ENCODE measurements at regions not wholly inside any gene's neighbourhood (a gene's known extent, or its start where the extent isn't known, plus 50 kb on each side); places are given as distances from the start of the nearest gene placed in this dataset.

DNA sequence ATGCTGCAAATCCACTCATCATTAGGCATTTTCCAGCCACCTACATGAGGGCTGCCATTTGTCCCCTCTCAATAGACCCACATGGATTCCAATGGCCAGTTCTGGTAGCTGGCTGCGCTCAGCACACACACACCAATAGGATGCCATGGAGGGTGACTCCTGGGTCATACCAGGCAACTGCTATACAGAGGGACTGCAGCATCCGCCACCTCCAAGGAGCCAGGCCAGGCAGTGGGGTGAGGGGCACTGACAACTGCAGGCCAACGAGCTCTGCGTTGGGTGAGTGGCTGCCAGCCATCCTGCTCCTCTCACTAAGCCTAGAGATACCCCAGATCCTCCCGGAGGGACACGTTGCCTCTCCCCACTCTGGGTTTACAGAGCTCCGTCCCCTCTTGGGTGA, 118.8 kb upstream of the NANOS1 start:
- Histone ChIP-seq H3K79me2 (ENCODE audit: insufficient read depth, low read length) (no peaks in the 10 kb centered on the region), H3K9me2 (replicated peaks; ENCODE audit: insufficient read depth, low read length) (no peaks in the 10 kb centered on the region), H3K27me3 (ENCODE audit: low read length) (no peaks in the 10 kb centered on the region), H3K4me2 (ENCODE audit: low read depth, low read length, poor library complexity, severe bottlenecking) (no peak overlapping the region), H3K4me3 (ENCODE audit: insufficient read depth, low read length, poor library complexity, severe bottlenecking) (no peak overlapping the region), H3K9ac (ENCODE audit: low read length) (no peak overlapping the region), H2AFZ (ENCODE audit: low read depth, low read length, severe bottlenecking) (no peak overlapping the region), H3K27ac (ENCODE audit: low read depth, low read length) (no peak overlapping the region), H3K9me3 (ENCODE audit: insufficient read depth, low read length) (no peaks in the 10 kb centered on the region), H4K20me1 (ENCODE audit: low read depth, low read length) (no peaks in the 10 kb centered on the region), H3F3A (ENCODE audit: insufficient read depth) (no peaks in the 10 kb centered on the region), H3K36me3 (ENCODE audit: low read length) (no peaks in the 10 kb centered on the region)
- TF ChIP-seq EZH2phosphoT487 (conservative IDR thresholded peaks at IDR 0.05; ENCODE audit: low read length): no peak
- TF ChIP-seq, protein P1, sequence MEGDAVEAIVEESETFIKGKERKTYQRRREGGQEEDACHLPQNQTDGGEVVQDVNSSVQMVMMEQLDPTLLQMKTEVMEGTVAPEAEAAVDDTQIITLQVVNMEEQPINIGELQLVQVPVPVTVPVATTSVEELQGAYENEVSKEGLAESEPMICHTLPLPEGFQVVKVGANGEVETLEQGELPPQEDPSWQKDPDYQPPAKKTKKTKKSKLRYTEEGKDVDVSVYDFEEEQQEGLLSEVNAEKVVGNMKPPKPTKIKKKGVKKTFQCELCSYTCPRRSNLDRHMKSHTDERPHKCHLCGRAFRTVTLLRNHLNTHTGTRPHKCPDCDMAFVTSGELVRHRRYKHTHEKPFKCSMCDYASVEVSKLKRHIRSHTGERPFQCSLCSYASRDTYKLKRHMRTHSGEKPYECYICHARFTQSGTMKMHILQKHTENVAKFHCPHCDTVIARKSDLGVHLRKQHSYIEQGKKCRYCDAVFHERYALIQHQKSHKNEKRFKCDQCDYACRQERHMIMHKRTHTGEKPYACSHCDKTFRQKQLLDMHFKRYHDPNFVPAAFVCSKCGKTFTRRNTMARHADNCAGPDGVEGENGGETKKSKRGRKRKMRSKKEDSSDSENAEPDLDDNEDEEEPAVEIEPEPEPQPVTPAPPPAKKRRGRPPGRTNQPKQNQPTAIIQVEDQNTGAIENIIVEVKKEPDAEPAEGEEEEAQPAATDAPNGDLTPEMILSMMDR (IDR thresholded peaks at IDR 0.05; ENCODE audit: insufficient read depth, low read length, poor library complexity, severe bottlenecking): no peak

DNA sequence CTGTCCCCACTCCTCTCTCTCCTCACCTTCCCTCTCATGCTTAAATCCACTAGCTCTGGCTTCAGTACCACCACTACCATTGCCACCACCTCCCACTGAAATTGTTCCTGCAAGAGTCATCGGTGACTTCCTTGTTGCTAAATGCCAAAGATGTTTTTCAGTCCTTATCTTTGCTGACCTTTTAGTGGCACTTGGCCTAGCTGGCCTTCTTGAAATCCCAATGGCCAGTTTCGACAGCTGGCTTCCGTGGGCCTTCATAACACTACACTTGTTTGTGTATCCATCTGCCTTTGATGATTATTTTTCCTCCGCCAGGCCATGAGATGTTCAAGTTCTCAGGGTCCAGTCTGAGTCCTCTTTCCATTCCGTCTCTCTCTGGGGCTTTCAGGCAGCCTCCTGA, 118.2 kb upstream of the NANOS1 start:
- no peak overlapping the region for H3K4me3 ChIP-seq (ENCODE audit: insufficient read depth, low read length, poor library complexity, severe bottlenecking)
- no peak overlapping the region for H3K9ac ChIP-seq (ENCODE audit: low read length)
- H3K36me3 ChIP-seq (ENCODE audit: low read length): no peaks in the 10 kb centered on the region
- H3K9me3 ChIP-seq (ENCODE audit: insufficient read depth, low read length): no peaks in the 10 kb centered on the region
- H3K27me3 ChIP-seq (ENCODE audit: low read length): no peaks in the 10 kb centered on the region
- H3K4me2 ChIP-seq (ENCODE audit: low read depth, low read length, poor library complexity, severe bottlenecking): no peak overlapping the region
- H3K9me2 ChIP-seq (replicated peaks; ENCODE audit: insufficient read depth, low read length): no peaks in the 10 kb centered on the region
- no peaks in the 10 kb centered on the region for H3F3A ChIP-seq (ENCODE audit: insufficient read depth)
- TF ChIP-seq, protein P1 (IDR thresholded peaks at IDR 0.05; ENCODE audit: insufficient read depth, low read length, poor library complexity, severe bottlenecking): no peak
- no peak for TF ChIP-seq EZH2phosphoT487 (conservative IDR thresholded peaks at IDR 0.05; ENCODE audit: low read length)
- no peaks in the 10 kb centered on the region for H3K79me2 ChIP-seq (ENCODE audit: insufficient read depth, low read length)
- H2AFZ ChIP-seq (ENCODE audit: low read depth, low read length, severe bottlenecking): no peak overlapping the region
- H3K27ac ChIP-seq (ENCODE audit: low read depth, low read length): no peak overlapping the region
- no peaks in the 10 kb centered on the region for H4K20me1 ChIP-seq (ENCODE audit: low read depth, low read length)

DNA sequence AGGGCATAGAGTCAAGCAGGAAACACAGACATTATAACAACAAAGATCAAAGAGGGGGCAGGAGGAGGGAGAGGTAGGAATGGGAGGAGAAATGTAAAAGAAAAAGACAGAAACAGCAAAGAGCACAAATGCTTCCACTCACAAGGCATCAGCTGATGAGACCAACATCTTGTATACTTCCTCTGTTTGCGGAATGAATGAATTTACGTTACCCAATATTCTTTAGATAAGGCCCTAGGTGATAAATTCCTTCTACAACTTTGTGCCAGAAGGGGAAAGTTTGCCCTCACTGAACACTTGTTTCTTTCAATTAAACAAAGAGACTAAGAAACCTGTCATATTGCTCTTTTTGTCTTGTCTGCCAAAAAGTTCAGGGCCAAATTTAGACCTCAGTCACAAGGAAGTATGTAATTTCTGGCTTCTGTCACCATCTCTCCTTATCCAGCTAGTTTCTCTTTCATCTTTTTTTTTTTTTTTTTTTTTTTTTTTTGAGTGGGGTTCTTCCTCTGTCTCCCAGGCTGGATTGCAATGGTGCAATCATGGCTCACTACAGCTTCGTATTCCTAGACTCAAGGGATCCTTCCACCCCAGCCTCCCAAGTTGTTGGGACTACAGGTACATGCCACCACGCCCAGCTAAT, 116.4 kb upstream of the NANOS1 start:
- no peak overlapping the region for H3K4me2 ChIP-seq (ENCODE audit: low read depth, low read length, poor library complexity, severe bottlenecking)

More for the DNA sequence above, 116.4 kb upstream of the NANOS1 start:
- no peak overlapping the region for H3K4me3 ChIP-seq (ENCODE audit: insufficient read depth, low read length, poor library complexity, severe bottlenecking)
- TF ChIP-seq EZH2phosphoT487 (conservative IDR thresholded peaks at IDR 0.05; ENCODE audit: low read length): no peak
- TF ChIP-seq, protein P1 (IDR thresholded peaks at IDR 0.05; ENCODE audit: insufficient read depth, low read length, poor library complexity, severe bottlenecking): no peak
- no peaks in the 10 kb centered on the region for H4K20me1 ChIP-seq (ENCODE audit: low read depth, low read length)
- H3K9me3 ChIP-seq (ENCODE audit: insufficient read depth, low read length): no peaks in the 10 kb centered on the region
- H3K9me2 ChIP-seq (replicated peaks; ENCODE audit: insufficient read depth, low read length): no peaks in the 10 kb centered on the region
- no peak overlapping the region for H3K27ac ChIP-seq (ENCODE audit: low read depth, low read length)
- H3K79me2 ChIP-seq (ENCODE audit: insufficient read depth, low read length): no peaks in the 10 kb centered on the region
- no peaks in the 10 kb centered on the region for H3K27me3 ChIP-seq (ENCODE audit: low read length)
- H3K9ac ChIP-seq (ENCODE audit: low read length): no peak overlapping the region
- H3K36me3 ChIP-seq (ENCODE audit: low read length): no peaks in the 10 kb centered on the region
- no peaks in the 10 kb centered on the region for H3F3A ChIP-seq (ENCODE audit: insufficient read depth)
- no peak overlapping the region for H2AFZ ChIP-seq (ENCODE audit: low read depth, low read length, severe bottlenecking)

Data from SU-DHL-6 (cell line).